Stimulated activated CD8-positive, alpha-beta memory T cell treated with anti-CD3 and anti-CD28 coated beads, Interleukin-7, amount 100 ng/mL, for 1 hour (primary cell): ENCODE measurements at regions not wholly inside any gene's neighbourhood (a gene's known extent, or its start where the extent isn't known, plus 50 kb on each side); places are given as distances from the start of the nearest gene placed in this dataset.
A peak's percentile ranks its signal among the peaks of the same experiment; 100 is the strongest.
"Not testable (repeated sequence)": the region's sequence is repeated elsewhere in the genome, so short reads cannot be mapped to it uniquely, and the experiment has no call there.

Source experiments
- DNase-seq, 2 donors: peaks; one replicate each; pipeline ENCODE4 v3.0.0-alpha.2; 2020; ENCODE audit warnings: low read depth in 2 of 2

GRCh38 chr11:36791957-36792356 lies 193.9 kb upstream of the RAG2 start:
- DNase-seq = no peak

- no peak for DNase-seq
Measured at GRCh38 chr11:36790526-36790925, 192.5 kb upstream of the RAG2 start.

- DNase-seq = no peak
Measured at GRCh38 chr11:36783808-36784207, 185.8 kb upstream of the RAG2 start.

GRCh38 chr11:36779791-36780190 lies 181.8 kb upstream of the RAG2 start:
- DNase-seq = no peak

- DNase-seq = no peak
Measured at GRCh38 chr11:36777311-36777710, 179.3 kb upstream of the RAG2 start.

GRCh38 chr11:36775756-36776155 lies 177.7 kb upstream of the RAG2 start:
- no peak for DNase-seq

GRCh38 chr11:36775130-36775529 lies 177.1 kb upstream of the RAG2 start:
- DNase-seq = no peak

- no peak for DNase-seq
Measured at GRCh38 chr11:36774603-36775002, 176.6 kb upstream of the RAG2 start.

GRCh38 chr11:36763187-36763586 lies 165.2 kb upstream of the RAG2 start:
- DNase-seq = no peak

GRCh38 chr11:36757075-36757474 lies 159.0 kb upstream of the RAG2 start:
- no peak for DNase-seq

- DNase-seq = no peak
Measured at GRCh38 chr11:36753960-36754359, 155.9 kb upstream of the RAG2 start.

- no peak for DNase-seq
Measured at GRCh38 chr11:36751996-36752395, 154.0 kb upstream of the RAG2 start.

GRCh38 chr11:36751335-36751781 lies 153.3 kb upstream of the RAG2 start:
- DNase-seq = no peak

- DNase-seq = no peak
Measured at GRCh38 chr11:36750349-36750748, 152.3 kb upstream of the RAG2 start.

- no peak for DNase-seq
Measured at GRCh38 chr11:36748836-36749235, 150.8 kb upstream of the RAG2 start.

GRCh38 chr11:36746886-36747710 lies 149.1 kb upstream of the RAG2 start:
- peak; percentile 37 to 56 for DNase-seq

- peak in 1 of 2 donors; percentile 12 for DNase-seq
Measured at GRCh38 chr11:36744375-36745168, 146.5 kb upstream of the RAG2 start.

- DNase-seq = no peak
Measured at GRCh38 chr11:36743039-36743438, 145.0 kb upstream of the RAG2 start.

GRCh38 chr11:36741515-36741914 lies 143.5 kb upstream of the RAG2 start:
- no peak for DNase-seq

- DNase-seq = no peak
Measured at GRCh38 chr11:36738292-36738861, 140.3 kb upstream of the RAG2 start.

- no peak for DNase-seq
Measured at GRCh38 chr11:36736103-36736502, 138.1 kb upstream of the RAG2 start.

- DNase-seq = not testable (repeated sequence)
Measured at GRCh38 chr11:36733721-36734120, 135.7 kb upstream of the RAG2 start.

GRCh38 chr11:36730761-36731160 lies 132.7 kb upstream of the RAG2 start:
- no peak for DNase-seq
